Neural cell (in vitro differentiated cells): ENCODE measurements at regions not wholly inside any gene's neighbourhood (a gene's known extent, or its start where the extent isn't known, plus 50 kb on each side); places are given as distances from the start of the nearest gene placed in this dataset.

Source experiments
- CTCF ChIP-seq: fragments of 450-650 bp; IDR thresholded peaks from 2 replicates; pipeline ENCODE4 v1.5.1; 2014; ENCODE audit warnings: antibody characterized with exemption, mild to moderate bottlenecking, moderate library complexity; ENCODE audit not compliant: poor library complexity, severe bottlenecking
- EP300 ChIP-seq: fragments of 450-650 bp; conservative IDR thresholded peaks from 2 replicates; pipeline ENCODE4 v1.6.1; 2014; ENCODE audit warnings: antibody characterized with exemption, mild to moderate bottlenecking, moderate library complexity; ENCODE audit not compliant: poor library complexity, severe bottlenecking
- POLR2AphosphoS5 ChIP-seq: IDR thresholded peaks from 2 replicates; pipeline ENCODE4 v1.6.1; 2012
- REST ChIP-seq: IDR thresholded peaks from 2 replicates; pipeline ENCODE4 v1.6.1; 2012; ENCODE audit warnings: borderline replicate concordance

GRCh38 chr6:67248077-67248476, 1387.0 kb upstream of the ADGRB3 start:
- TF ChIP-seq REST (no peak), CTCF (no peak), EP300 (no peak), POLR2AphosphoS5 (no peak)
